ENCODE measurements at regions not wholly inside any gene's neighbourhood (a gene's known extent, or its start where the extent isn't known, plus 50 kb on each side); places are given as distances from the start of the nearest gene placed in this dataset.

DNA sequence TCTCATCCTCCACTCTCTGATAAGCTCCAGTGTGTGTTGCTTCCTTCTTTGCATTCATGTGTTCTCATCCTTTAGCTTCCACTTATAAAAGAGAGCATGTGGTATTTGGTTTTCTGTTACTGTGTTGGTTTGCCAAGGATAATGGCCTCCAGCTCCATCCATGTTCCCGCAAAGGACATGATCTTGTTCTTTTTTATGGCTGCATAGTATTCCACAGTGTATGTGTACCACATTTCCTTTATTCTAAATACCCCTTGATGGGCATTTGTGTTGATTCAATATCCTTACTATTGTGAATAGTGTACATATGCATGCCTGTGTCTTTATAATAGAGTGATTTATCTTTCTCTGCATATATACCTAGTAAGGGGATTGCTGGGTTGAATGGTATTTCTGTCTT lies 155.1 kb downstream of the DCK start:
- POLR2A ChIA-PET: no interaction called here
- Mint-ChIP-seq H3K27me3 (ENCODE audit: low read depth) (peaks cover 3% of the 10 kb centered on the region; the same call in 1 of the 2 replicates), H3K27ac (no peak overlapping the region), H3K36me3 (no peaks in the 10 kb centered on the region), H3K4me1 (no peaks in the 10 kb centered on the region), H3K9me3 (peaks cover 8% of the 10 kb centered on the region), H3K4me3 (no peak overlapping the region)
- DNase-seq (ENCODE audit: low spot score) (no peak), ATAC-seq (no peak)
- TF ChIP-seq ZNF512 (CRISPR knock-in tag; IDR thresholded peaks at IDR 0.05; ENCODE audit: borderline replicate concordance): no peak
- no peak for TF ChIP-seq SOX15 (CRISPR knock-in tag; IDR thresholded peaks at IDR 0.05)
- TF ChIP-seq, protein P1, sequence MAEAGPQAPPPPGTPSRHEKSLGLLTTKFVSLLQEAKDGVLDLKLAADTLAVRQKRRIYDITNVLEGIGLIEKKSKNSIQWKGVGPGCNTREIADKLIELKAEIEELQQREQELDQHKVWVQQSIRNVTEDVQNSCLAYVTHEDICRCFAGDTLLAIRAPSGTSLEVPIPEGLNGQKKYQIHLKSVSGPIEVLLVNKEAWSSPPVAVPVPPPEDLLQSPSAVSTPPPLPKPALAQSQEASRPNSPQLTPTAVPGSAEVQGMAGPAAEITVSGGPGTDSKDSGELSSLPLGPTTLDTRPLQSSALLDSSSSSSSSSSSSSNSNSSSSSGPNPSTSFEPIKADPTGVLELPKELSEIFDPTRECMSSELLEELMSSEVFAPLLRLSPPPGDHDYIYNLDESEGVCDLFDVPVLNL (CRISPR knock-in tag; IDR thresholded peaks at IDR 0.05; ENCODE audit: borderline replicate concordance, low read depth): no peak
- TF ChIP-seq SMAD3 (CRISPR knock-in tag; IDR thresholded peaks at IDR 0.05; ENCODE audit: borderline replicate concordance): no peak
- TF ChIP-seq STAT6 (CRISPR knock-in tag; conservative IDR thresholded peaks at IDR 0.05; ENCODE audit: low read depth): no peak
- TF ChIP-seq ZNF671 (CRISPR knock-in tag; IDR thresholded peaks at IDR 0.05): no peak
- TF ChIP-seq PRDM15 (CRISPR knock-in tag; IDR thresholded peaks at IDR 0.05): no peak
- TF ChIP-seq SP1 (CRISPR knock-in tag; conservative IDR thresholded peaks at IDR 0.05): no peak
- TF ChIP-seq NR3C1 (CRISPR knock-in tag; conservative IDR thresholded peaks at IDR 0.05; ENCODE audit: low read depth): no peak
- TF ChIP-seq ZNF423 (CRISPR knock-in tag; IDR thresholded peaks at IDR 0.05): no peak
- TF ChIP-seq ZNF317 (CRISPR knock-in tag; IDR thresholded peaks at IDR 0.05; ENCODE audit: borderline replicate concordance, low read depth): no peak
- TF ChIP-seq NFE2L1 (CRISPR knock-in tag; IDR thresholded peaks at IDR 0.05): no peak
- no peak for TF ChIP-seq E2F1 (CRISPR knock-in tag; IDR thresholded peaks at IDR 0.05)
- TF ChIP-seq ZNF416 (CRISPR knock-in tag; IDR thresholded peaks at IDR 0.05): no peak
- TF ChIP-seq, protein P2, sequence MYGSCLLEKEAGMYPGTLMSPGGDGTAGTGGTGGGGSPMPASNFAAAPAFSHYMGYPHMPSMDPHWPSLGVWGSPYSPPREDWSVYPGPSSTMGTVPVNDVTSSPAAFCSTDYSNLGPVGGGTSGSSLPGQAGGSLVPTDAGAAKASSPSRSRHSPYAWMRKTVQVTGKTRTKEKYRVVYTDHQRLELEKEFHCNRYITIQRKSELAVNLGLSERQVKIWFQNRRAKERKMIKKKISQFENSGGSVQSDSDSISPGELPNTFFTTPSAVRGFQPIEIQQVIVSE (CRISPR knock-in tag; IDR thresholded peaks at IDR 0.05; ENCODE audit: borderline replicate concordance): no peak
- TF ChIP-seq TCF7 (CRISPR knock-in tag; IDR thresholded peaks at IDR 0.05; ENCODE audit: low read depth): no peak
- CTCF ChIA-PET: no interaction called here
